Lower leg skin (tissue), 3 donors: ENCODE measurements at regions not wholly inside any gene's neighbourhood (a gene's known extent, or its start where the extent isn't known, plus 50 kb on each side); places are given as distances from the start of the nearest gene placed in this dataset.

ENCODE experiments used
- POLR2A ChIP-seq, 2 donors: fragments of 450-650 bp; IDR thresholded peaks; one replicate each; pipeline ENCODE4 v1.6.1; 2016 to 2017; ENCODE audit warnings: antibody characterized with exemption in 2 of 2, mild to moderate bottlenecking in 1 of 2, moderate library complexity in 1 of 2
- TF ChIP-seq, protein P1 (sequence below), 3 donors: fragments of 450-650 bp; IDR thresholded peaks; one replicate each; pipeline ENCODE4 v1.5.1; 2016; ENCODE audit warnings: antibody characterized with exemption in 3 of 3, mild to moderate bottlenecking in 3 of 3, moderate library complexity in 2 of 3

- no peak for TF ChIP-seq POLR2A (IDR thresholded peaks at IDR 0.05)
- TF ChIP-seq, protein P1, sequence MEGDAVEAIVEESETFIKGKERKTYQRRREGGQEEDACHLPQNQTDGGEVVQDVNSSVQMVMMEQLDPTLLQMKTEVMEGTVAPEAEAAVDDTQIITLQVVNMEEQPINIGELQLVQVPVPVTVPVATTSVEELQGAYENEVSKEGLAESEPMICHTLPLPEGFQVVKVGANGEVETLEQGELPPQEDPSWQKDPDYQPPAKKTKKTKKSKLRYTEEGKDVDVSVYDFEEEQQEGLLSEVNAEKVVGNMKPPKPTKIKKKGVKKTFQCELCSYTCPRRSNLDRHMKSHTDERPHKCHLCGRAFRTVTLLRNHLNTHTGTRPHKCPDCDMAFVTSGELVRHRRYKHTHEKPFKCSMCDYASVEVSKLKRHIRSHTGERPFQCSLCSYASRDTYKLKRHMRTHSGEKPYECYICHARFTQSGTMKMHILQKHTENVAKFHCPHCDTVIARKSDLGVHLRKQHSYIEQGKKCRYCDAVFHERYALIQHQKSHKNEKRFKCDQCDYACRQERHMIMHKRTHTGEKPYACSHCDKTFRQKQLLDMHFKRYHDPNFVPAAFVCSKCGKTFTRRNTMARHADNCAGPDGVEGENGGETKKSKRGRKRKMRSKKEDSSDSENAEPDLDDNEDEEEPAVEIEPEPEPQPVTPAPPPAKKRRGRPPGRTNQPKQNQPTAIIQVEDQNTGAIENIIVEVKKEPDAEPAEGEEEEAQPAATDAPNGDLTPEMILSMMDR (IDR thresholded peaks at IDR 0.05), result no peak
Observed at GRCh38 chr12:125593269-125593668, 528.0 kb downstream of the AACS start.
